HG03469 (cell line): ENCODE measurements at regions not wholly inside any gene's neighbourhood (a gene's known extent, or its start where the extent isn't known, plus 50 kb on each side); places are given as distances from the start of the nearest gene placed in this dataset.
"Not testable (repeated sequence)": the region's sequence is repeated elsewhere in the genome, so short reads cannot be mapped to it uniquely, and the experiment has no call there.

Experiments
- ATAC-seq: cut with Tn5 transposase; IDR thresholded peaks from one replicate; pipeline ENCODE4 v1.9.1; 2021; ENCODE audit warnings: mild to moderate bottlenecking, moderate library complexity, moderate number of reproducible peaks; ENCODE audit not compliant: unreplicated experiment

DNA sequence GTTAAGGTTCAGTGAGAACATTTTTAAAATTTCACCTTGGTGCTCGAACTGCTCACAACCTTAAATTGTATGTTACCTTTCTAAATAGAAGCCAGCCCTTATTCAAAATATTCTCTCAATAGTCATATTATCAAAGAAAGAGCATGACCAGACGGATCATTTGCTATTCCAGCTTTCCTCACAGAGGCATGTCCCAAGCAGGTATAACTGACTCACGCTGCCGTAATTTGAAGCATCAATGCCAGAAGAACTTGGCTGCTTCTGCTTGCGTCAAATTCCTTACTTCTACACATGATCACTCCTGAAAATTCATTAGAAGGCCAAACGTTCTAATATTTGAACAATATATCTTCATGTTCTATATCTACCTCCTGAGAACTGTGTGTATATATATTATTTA is 69.5 kb upstream of the VGLL4 start:
- ATAC-seq = no peak

- ATAC-seq = no peak
These were observed 68.9 kb upstream of the VGLL4 start for GRCh38 chr3:11712646-11713045.

- no peak for ATAC-seq
These were observed 68.2 kb upstream of the VGLL4 start for GRCh38 chr3:11711876-11712275.

DNA sequence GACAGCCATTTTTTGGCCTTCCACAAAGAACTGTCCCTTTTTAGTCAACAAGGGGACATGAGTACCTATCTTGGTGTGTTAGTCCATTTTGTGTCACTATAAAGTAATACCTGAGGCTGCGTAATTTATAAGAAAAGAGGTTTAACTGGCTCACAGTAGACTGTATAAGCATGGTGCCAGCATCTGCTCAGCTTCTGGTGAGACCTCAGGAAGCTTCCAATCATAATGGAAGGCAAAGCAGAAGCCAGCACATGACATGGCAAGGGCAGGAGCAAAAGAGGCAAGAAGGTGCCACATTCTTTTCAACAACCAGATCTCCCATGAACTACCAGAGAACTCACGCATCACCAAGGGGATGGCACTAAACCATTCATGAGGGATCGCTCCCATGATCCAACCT is 66.1 kb upstream of the VGLL4 start:
- ATAC-seq = no peak

GRCh38 chr3:11707084-11707483 is 63.4 kb upstream of the VGLL4 start:
- not testable (repeated sequence) for ATAC-seq

GRCh38 chr3:11706604-11707003 is 62.9 kb upstream of the VGLL4 start:
- no peak for ATAC-seq

DNA sequence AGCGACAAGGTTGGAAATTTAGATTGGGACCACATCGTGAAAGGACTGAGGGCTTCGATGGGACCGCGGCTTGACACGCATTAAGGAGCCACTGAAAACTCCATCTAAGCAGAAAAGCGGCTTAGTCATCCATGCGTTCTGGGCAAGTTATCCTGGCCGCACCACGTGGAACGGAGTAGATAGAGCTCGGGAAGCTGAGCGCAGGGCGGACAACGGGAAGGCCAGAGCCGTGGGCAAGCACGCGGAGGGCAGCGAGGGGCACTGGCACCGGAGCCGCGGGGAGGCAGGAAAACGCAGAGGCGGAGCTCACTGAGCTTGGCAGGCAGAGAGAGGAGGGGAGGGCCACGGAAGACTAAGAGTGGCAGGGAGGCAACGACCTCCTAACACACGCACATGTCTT is 61.3 kb upstream of the VGLL4 start:
- ATAC-seq = no peak

DNA sequence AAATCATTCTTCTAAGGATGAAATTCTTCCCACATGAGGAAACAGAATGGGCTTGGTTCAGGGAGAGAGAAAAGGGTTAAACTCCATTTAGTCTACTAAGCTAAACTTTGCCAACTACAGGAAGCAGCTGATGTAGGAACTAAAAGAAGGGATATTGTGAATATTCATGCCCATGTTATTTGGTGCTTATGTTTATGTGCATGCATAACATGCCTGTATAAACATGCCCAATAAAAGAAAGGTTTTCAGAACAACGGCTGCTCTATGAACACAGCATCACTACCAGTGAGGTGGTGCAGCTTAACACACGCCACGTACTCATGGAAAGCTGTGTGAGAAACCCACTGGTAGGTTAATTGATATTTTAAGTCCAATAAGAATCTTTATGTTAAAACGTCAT is 59.4 kb upstream of the VGLL4 start:
- no peak for ATAC-seq

DNA sequence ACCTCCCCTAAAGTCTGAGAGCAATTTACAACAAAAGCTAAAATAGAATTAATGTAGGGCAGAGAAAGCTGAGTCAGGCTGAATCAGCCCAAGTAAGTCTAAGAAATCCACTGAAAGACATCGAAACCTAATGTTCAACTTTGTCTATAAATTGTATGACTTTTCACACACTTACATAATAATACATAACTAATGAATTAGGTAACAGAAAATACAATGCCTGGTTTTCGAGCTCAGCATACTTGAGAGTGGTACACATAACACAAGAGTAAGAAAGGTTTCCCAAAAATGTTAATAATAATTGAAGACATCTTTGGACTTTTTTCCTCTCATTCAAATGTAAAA is 55.3 kb upstream of the VGLL4 start:
- ATAC-seq = no peak

GRCh38 chr3:11698326-11699082 is 54.8 kb upstream of the VGLL4 start:
- ATAC-seq = no peak

- no peak for ATAC-seq
These were observed 54.0 kb upstream of the VGLL4 start for GRCh38 chr3:11697701-11698100.

- no peak for ATAC-seq
These were observed 52.3 kb upstream of the VGLL4 start for GRCh38 chr3:11696054-11696453.
